ENCODE measurements at regions not wholly inside any gene's neighbourhood (a gene's known extent, or its start where the extent isn't known, plus 50 kb on each side); places are given as distances from the start of the nearest gene placed in this dataset.

DNA sequence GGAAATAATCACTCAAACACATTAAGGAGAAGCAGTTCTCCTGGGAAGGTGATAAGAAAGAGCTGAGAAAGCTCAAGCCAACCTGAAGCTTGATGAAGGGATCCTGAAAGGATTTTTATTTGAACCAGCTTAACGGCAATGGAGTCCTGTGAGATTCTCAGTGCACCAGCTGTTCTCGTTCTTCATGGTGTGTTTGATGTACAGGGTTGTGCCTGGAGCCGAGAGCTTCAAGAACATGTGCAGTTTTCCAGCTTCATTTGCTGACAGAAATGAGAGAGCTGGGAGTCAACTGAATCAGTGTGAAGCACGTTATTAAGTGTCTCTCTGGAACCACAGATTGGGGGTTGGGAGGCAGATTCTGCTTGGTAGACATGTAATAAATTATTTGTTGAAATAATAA is 115.7 kb downstream of the ANKRD50 start:
- Histone ChIP-seq H3K9me3 (ENCODE audit: control insufficient read depth, low read depth, low read length) (no peaks in the 10 kb centered on the region), H3K4me3 (ENCODE audit: control insufficient read depth in 2 of 3, extremely low read depth in 1 of 3, insufficient read depth in 2 of 3, low read depth in 1 of 3, low read length in 3 of 3) (no peak overlapping the region), H3K9ac (ENCODE audit: control insufficient read depth, extremely low read depth, insufficient read depth, low read length) (no peak overlapping the region), H2AFZ (ENCODE audit: control insufficient read depth, low read length) (no peak overlapping the region), H4K20me1 (ENCODE audit: control insufficient read depth, extremely low read depth, insufficient read depth, low read length) (no peaks in the 10 kb centered on the region), H3K9me1 (ENCODE audit: control insufficient read depth, extremely low read depth, insufficient read depth, low read length) (no peaks in the 10 kb centered on the region), H3K27ac (ENCODE audit: control insufficient read depth, insufficient read depth, low read length) (no peak overlapping the region), H3K36me3 (ENCODE audit: control insufficient read depth in 2 of 2, extremely low read depth in 1 of 2, insufficient read depth in 2 of 2, low read length in 2 of 2) (no peaks in the 10 kb centered on the region), H3K4me2 (ENCODE audit: control insufficient read depth, extremely low read depth, insufficient read depth, low read depth, low read length) (no peak overlapping the region), H3K79me2 (ENCODE audit: control insufficient read depth, insufficient read depth, low read length) (no peaks in the 10 kb centered on the region), H3K4me1 (ENCODE audit: control insufficient read depth, extremely low read depth, insufficient read depth, low read length) (no peaks in the 10 kb centered on the region), H3K27me3 (ENCODE audit: control insufficient read depth, extremely low read depth, insufficient read depth, low read length) (no peaks in the 10 kb centered on the region)
- dilution Hi-C loops (cut with MboI; ENCODE audit: extremely low pct_ligation_motif_present, low sequenced_read_pairs) = no loop called here
- no peak for TF ChIP-seq EZH2 (IDR thresholded peaks at IDR 0.05; ENCODE audit: low read length)
- TF ChIP-seq, protein P1, sequence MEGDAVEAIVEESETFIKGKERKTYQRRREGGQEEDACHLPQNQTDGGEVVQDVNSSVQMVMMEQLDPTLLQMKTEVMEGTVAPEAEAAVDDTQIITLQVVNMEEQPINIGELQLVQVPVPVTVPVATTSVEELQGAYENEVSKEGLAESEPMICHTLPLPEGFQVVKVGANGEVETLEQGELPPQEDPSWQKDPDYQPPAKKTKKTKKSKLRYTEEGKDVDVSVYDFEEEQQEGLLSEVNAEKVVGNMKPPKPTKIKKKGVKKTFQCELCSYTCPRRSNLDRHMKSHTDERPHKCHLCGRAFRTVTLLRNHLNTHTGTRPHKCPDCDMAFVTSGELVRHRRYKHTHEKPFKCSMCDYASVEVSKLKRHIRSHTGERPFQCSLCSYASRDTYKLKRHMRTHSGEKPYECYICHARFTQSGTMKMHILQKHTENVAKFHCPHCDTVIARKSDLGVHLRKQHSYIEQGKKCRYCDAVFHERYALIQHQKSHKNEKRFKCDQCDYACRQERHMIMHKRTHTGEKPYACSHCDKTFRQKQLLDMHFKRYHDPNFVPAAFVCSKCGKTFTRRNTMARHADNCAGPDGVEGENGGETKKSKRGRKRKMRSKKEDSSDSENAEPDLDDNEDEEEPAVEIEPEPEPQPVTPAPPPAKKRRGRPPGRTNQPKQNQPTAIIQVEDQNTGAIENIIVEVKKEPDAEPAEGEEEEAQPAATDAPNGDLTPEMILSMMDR (optimal IDR thresholded peaks at IDR 0.05 in 1 of 3, IDR thresholded peaks at IDR 0.05 in 1 of 3, conservative IDR thresholded peaks at IDR 0.05 in 1 of 3; ENCODE audit: extremely low read depth in 1 of 3, insufficient read depth in 2 of 3, low read length in 3 of 3) = no peak
- FAIRE-seq = no peak
- no peak for DNase-seq (ENCODE audit: low read depth, low spot score)

DNA sequence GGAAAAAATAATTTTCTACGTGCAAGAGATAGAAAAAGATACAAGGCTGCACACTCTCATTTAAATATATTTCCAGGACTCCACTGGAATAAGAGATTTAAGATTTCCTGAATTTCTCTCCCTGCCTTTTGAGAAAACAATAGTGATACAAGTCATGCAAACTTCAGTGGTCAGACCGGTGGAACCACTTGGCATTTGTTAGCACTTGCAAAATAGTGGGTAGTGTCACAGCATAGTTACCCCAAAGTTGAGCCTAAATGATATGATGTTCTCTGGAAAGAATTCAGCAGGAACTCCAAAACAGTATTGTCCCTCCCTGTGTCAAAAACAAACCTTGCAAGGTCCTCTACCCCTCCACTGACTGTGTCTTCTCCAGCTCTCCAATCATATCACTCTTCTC is 102.3 kb downstream of the ANKRD50 start:
- no peaks in the 10 kb centered on the region for H3K79me2 ChIP-seq (ENCODE audit: control insufficient read depth, insufficient read depth, low read length)
- H3K9me3 ChIP-seq (ENCODE audit: control insufficient read depth, low read depth, low read length) = no peaks in the 10 kb centered on the region
- no peak overlapping the region for H3K27ac ChIP-seq (ENCODE audit: control insufficient read depth, insufficient read depth, low read length)
- peak; percentile 69 for FAIRE-seq
- peaks cover 18% of the 10 kb centered on the region for H3K4me1 ChIP-seq (ENCODE audit: control insufficient read depth, extremely low read depth, insufficient read depth, low read length)
- H3K27me3 ChIP-seq (ENCODE audit: control insufficient read depth, extremely low read depth, insufficient read depth, low read length) = no peaks in the 10 kb centered on the region
- no peak for DNase-seq (ENCODE audit: low read depth, low spot score)
- dilution Hi-C loops (cut with MboI; ENCODE audit: extremely low pct_ligation_motif_present, low sequenced_read_pairs) = no loop called here
- TF ChIP-seq, protein P1 (optimal IDR thresholded peaks at IDR 0.05 in 1 of 3, IDR thresholded peaks at IDR 0.05 in 1 of 3, conservative IDR thresholded peaks at IDR 0.05 in 1 of 3; ENCODE audit: extremely low read depth in 1 of 3, insufficient read depth in 2 of 3, low read length in 3 of 3) = no peak
- no peak for TF ChIP-seq EZH2 (IDR thresholded peaks at IDR 0.05; ENCODE audit: low read length)
- H3K9ac ChIP-seq (ENCODE audit: control insufficient read depth, extremely low read depth, insufficient read depth, low read length) = no peak overlapping the region
- peak overlapping the region; percentile 69 for H3K4me2 ChIP-seq (ENCODE audit: control insufficient read depth, extremely low read depth, insufficient read depth, low read depth, low read length)
- peak overlapping the region; percentile 61 for H2AFZ ChIP-seq (ENCODE audit: control insufficient read depth, low read length)
- no peaks in the 10 kb centered on the region for H3K9me1 ChIP-seq (ENCODE audit: control insufficient read depth, extremely low read depth, insufficient read depth, low read length)
- H3K4me3 ChIP-seq (ENCODE audit: control insufficient read depth in 2 of 3, extremely low read depth in 1 of 3, insufficient read depth in 2 of 3, low read depth in 1 of 3, low read length in 3 of 3) = peak overlapping the region in 1 of 3 experiments; percentile 46
- H4K20me1 ChIP-seq (ENCODE audit: control insufficient read depth, extremely low read depth, insufficient read depth, low read length) = no peaks in the 10 kb centered on the region
- H3K36me3 ChIP-seq (ENCODE audit: control insufficient read depth in 2 of 2, extremely low read depth in 1 of 2, insufficient read depth in 2 of 2, low read length in 2 of 2) = no peaks in the 10 kb centered on the region

Small RNAs in the stretch of these regions (small RNA-seq; reads per million reads assigned to genes)
- 0 reads per million in 3 experiments for gene AC093767.1 (ENCODE audit: insufficient read length in 3 of 3, low read depth in 3 of 3, low replicate concordance in 1 of 3)
